Gastroesophageal sphincter (tissue), 4 donors: ENCODE measurements at regions not wholly inside any gene's neighbourhood (a gene's known extent, or its start where the extent isn't known, plus 50 kb on each side); places are given as distances from the start of the nearest gene placed in this dataset.

Experiments
- ATAC-seq: fragments of 150-250 bp; one replicate; pipeline ENCODE4 v1.9.1; 2016; ENCODE audit warnings: mild to moderate bottlenecking, moderate library complexity
- H3K27ac ChIP-seq, 4 donors: fragments of 200-600 bp; sonication (generic) in 3 of 4; 1 replicate in 3 of 4; 2 replicates in 1 of 4; pipeline ENCODE4 v1.5.1; 2016 to 2019
- H3K27me3 ChIP-seq: fragments of 200-600 bp; sonication (generic); one replicate; pipeline ENCODE4 v1.5.1; 2019
- H3K36me3 ChIP-seq, 2 donors: fragments of 200-600 bp; sonication (generic); one replicate each; pipeline ENCODE4 v1.5.1; 2019; ENCODE audit warnings: control low read depth in 1 of 2
- H3K4me1 ChIP-seq, 3 donors: fragments of 200-600 bp; sonication (generic); 1 replicate in 2 of 3; 2 replicates in 1 of 3; pipeline ENCODE4 v1.5.1; 2016 to 2019; ENCODE audit warnings: control low read depth in 2 of 3
- H3K4me3 ChIP-seq, 2 donors: fragments of 200-600 bp; sonication (generic); one replicate each; pipeline ENCODE4 v1.5.1; 2019; ENCODE audit warnings: mild to moderate bottlenecking in 1 of 2, moderate library complexity in 1 of 2
- H3K9me3 ChIP-seq, 3 donors: fragments of 200-600 bp; sonication (generic); one replicate each; pipeline ENCODE4 v1.5.1; 2017 to 2019; ENCODE audit warnings: control low read depth in 2 of 3
- CTCF ChIP-seq, 4 experiments: fragments of 200-600 bp in 2 of 4; fragments of 450-650 bp in 2 of 4; sonication (generic) in 1 of 4; IDR thresholded peaks; one replicate each; pipeline ENCODE4 v1.5.1; 2017 to 2019; ENCODE audit warnings: antibody characterized with exemption in 4 of 4, mild to moderate bottlenecking in 2 of 4, moderate library complexity in 2 of 4
- EP300 ChIP-seq: sonication (generic); formaldehyde crosslinking; IDR thresholded peaks from one replicate; pipeline ENCODE4 v1.6.1; 2017; ENCODE audit warnings: antibody characterized with exemption, mild to moderate bottlenecking
- POLR2A ChIP-seq, 2 donors: fragments of 450-650 bp; IDR thresholded peaks; one replicate each; pipeline ENCODE4 v1.6.1; 2017; ENCODE audit warnings: antibody characterized with exemption in 2 of 2, mild to moderate bottlenecking in 2 of 2, moderate library complexity in 1 of 2
- POLR2AphosphoS5 ChIP-seq: sonication (generic); formaldehyde crosslinking; IDR thresholded peaks from one replicate; pipeline ENCODE4 v1.6.1; 2017; ENCODE audit warnings: antibody characterized with exemption
- WGBS, 2 donors: methylation state at CpG; one replicate each; pipeline ENCODE4 v1.1.5; 2018; ENCODE audit warnings: low coverage in 1 of 2; 5-methylcytosine and 5-hydroxymethylcytosine counted together

GRCh38 chrX:80354966-80355465, 65.2 kb upstream of the TENT5D start:
- ATAC-seq, result no peak
- no peak overlapping the region for H3K27ac ChIP-seq
- WGBS, 2 donors, result no CpG with 5 or more reads among the region's 4 CpGs
- no peaks in the 10 kb centered on the region for H3K9me3 ChIP-seq
- no peaks in the 10 kb centered on the region for H3K27me3 ChIP-seq
- no peaks in the 10 kb centered on the region for H3K4me1 ChIP-seq
- TF ChIP-seq POLR2A (IDR thresholded peaks at IDR 0.05) (no peak), CTCF (IDR thresholded peaks at IDR 0.05) (no peak), EP300 (no peak), POLR2AphosphoS5 (no peak)
- H3K36me3 ChIP-seq, result no peaks in the 10 kb centered on the region
- H3K4me3 ChIP-seq, result no peak overlapping the region
